ENCODE measurements at regions not wholly inside any gene's neighbourhood (a gene's known extent, or its start where the extent isn't known, plus 50 kb on each side); places are given as distances from the start of the nearest gene placed in this dataset.
"Not testable (repeated sequence)": the region's sequence is repeated elsewhere in the genome, so short reads cannot be mapped to it uniquely, and the experiment has no call there.

DNA sequence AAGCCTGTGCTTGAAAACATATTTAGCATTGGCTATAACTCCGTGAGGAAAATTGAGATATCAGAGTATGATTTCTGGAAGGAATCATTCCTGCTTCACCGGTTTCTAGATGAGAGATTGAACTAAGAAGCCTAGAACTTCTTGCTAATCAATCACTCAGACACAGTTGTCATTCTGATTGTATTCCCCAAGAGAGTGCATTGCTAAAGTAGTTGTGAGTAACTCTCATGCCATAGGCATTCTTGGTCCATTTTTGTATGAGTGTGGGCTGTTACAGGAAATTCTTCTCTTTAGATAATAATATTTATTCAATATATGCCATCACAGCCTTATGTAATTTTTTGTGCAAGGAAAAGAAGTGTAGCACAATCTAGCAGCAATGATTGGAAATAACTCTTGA lies 893.3 kb upstream of the MDGA2 start:
- no peaks in the 10 kb centered on the region for H3K79me2 ChIP-seq (ENCODE audit: control insufficient read depth, low read length)
- no peak overlapping the region for H3K27ac ChIP-seq (ENCODE audit: low read depth, low read length)
- H4K20me1 ChIP-seq (ENCODE audit: control insufficient read depth, insufficient read depth, low read depth, low read length), result no peaks in the 10 kb centered on the region
- no peaks in the 10 kb centered on the region for H3K9me3 ChIP-seq (ENCODE audit: control insufficient read depth, insufficient read depth, low read length)
- H3F3A ChIP-seq (ENCODE audit: control insufficient read depth, insufficient read depth), result no peaks in the 10 kb centered on the region
- no peaks in the 10 kb centered on the region for H3K9me2 ChIP-seq (replicated peaks; ENCODE audit: control insufficient read depth, low read length)
- H3K4me2 ChIP-seq (ENCODE audit: low read length), result no peak overlapping the region
- no peak overlapping the region for H3K4me3 ChIP-seq (ENCODE audit: low read length)
- H3K27me3 ChIP-seq (ENCODE audit: control insufficient read depth, low read length), result no peaks in the 10 kb centered on the region
- no peaks in the 10 kb centered on the region for H3K4me1 ChIP-seq (ENCODE audit: control insufficient read depth, low read length)
- TF ChIP-seq, protein P1, sequence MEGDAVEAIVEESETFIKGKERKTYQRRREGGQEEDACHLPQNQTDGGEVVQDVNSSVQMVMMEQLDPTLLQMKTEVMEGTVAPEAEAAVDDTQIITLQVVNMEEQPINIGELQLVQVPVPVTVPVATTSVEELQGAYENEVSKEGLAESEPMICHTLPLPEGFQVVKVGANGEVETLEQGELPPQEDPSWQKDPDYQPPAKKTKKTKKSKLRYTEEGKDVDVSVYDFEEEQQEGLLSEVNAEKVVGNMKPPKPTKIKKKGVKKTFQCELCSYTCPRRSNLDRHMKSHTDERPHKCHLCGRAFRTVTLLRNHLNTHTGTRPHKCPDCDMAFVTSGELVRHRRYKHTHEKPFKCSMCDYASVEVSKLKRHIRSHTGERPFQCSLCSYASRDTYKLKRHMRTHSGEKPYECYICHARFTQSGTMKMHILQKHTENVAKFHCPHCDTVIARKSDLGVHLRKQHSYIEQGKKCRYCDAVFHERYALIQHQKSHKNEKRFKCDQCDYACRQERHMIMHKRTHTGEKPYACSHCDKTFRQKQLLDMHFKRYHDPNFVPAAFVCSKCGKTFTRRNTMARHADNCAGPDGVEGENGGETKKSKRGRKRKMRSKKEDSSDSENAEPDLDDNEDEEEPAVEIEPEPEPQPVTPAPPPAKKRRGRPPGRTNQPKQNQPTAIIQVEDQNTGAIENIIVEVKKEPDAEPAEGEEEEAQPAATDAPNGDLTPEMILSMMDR (IDR thresholded peaks at IDR 0.05; ENCODE audit: low read depth, low read length, poor library complexity, severe bottlenecking), result no peak
- TF ChIP-seq EZH2phosphoT487 (IDR thresholded peaks at IDR 0.05; ENCODE audit: borderline replicate concordance, low read length), result no peak
- no peaks in the 10 kb centered on the region for H3K36me3 ChIP-seq (ENCODE audit: control insufficient read depth, low read length)

DNA sequence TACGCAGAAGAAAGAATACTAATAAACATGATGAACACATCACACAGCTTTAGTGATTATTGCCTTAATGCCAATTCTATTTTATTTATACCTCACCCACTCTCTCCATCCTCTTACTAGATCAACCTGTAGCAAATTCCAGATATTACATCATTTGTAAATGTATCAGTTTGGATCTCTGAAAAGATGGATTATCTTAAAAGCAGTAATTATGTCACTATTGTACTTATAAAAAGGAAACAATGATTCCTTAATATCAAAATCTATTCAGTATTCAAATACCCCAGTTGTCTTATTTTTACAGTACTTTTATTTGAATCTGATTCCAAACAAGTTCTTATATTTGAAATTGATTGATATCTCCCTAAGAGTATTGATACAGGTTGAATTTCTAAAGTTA lies 892.8 kb upstream of the MDGA2 start:
- H3K4me2 ChIP-seq (ENCODE audit: low read length), result no peak overlapping the region
- H3K27ac ChIP-seq (ENCODE audit: low read depth, low read length), result no peak overlapping the region
- no peaks in the 10 kb centered on the region for H4K20me1 ChIP-seq (ENCODE audit: control insufficient read depth, insufficient read depth, low read depth, low read length)
- TF ChIP-seq EZH2phosphoT487 (IDR thresholded peaks at IDR 0.05; ENCODE audit: borderline replicate concordance, low read length), result no peak
- TF ChIP-seq, protein P1 (IDR thresholded peaks at IDR 0.05; ENCODE audit: low read depth, low read length, poor library complexity, severe bottlenecking), result no peak
- no peaks in the 10 kb centered on the region for H3K9me3 ChIP-seq (ENCODE audit: control insufficient read depth, insufficient read depth, low read length)
- no peaks in the 10 kb centered on the region for H3K4me1 ChIP-seq (ENCODE audit: control insufficient read depth, low read length)
- H3K9me2 ChIP-seq (replicated peaks; ENCODE audit: control insufficient read depth, low read length), result no peaks in the 10 kb centered on the region
- H3K79me2 ChIP-seq (ENCODE audit: control insufficient read depth, low read length), result no peaks in the 10 kb centered on the region
- H3K27me3 ChIP-seq (ENCODE audit: control insufficient read depth, low read length), result no peaks in the 10 kb centered on the region
- no peak overlapping the region for H3K4me3 ChIP-seq (ENCODE audit: low read length)
- no peaks in the 10 kb centered on the region for H3F3A ChIP-seq (ENCODE audit: control insufficient read depth, insufficient read depth)
- H3K36me3 ChIP-seq (ENCODE audit: control insufficient read depth, low read length), result no peaks in the 10 kb centered on the region

DNA sequence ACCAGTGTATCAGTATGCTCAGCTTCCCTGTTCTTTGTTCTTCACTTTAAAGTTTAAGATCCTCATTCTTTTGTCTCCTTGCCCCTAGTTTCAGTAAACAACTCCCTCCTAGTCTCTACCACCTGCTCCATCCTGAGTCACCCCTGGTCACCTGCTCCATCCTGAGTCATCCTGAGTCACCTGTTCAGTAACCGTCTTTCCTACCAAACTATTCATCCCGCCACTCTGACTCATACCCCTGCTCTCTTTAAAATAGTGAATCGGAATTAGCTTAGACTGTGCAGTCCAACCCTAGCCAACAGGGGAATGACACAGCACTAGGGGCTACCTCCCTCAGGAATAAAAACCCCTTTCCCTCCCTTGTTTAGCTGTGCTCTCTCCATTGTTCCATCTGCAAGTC lies 888.1 kb upstream of the MDGA2 start:
- Histone ChIP-seq H3K79me2 (ENCODE audit: control insufficient read depth, low read length) (no peaks in the 10 kb centered on the region), H3K27ac (ENCODE audit: low read depth, low read length) (no peak overlapping the region), H3F3A (ENCODE audit: control insufficient read depth, insufficient read depth) (no peaks in the 10 kb centered on the region), H3K9me3 (ENCODE audit: control insufficient read depth, insufficient read depth, low read length) (no peaks in the 10 kb centered on the region), H3K4me1 (ENCODE audit: control insufficient read depth, low read length) (no peaks in the 10 kb centered on the region), H3K9me2 (replicated peaks; ENCODE audit: control insufficient read depth, low read length) (no peaks in the 10 kb centered on the region), H3K36me3 (ENCODE audit: control insufficient read depth, low read length) (no peaks in the 10 kb centered on the region), H4K20me1 (ENCODE audit: control insufficient read depth, insufficient read depth, low read depth, low read length) (no peaks in the 10 kb centered on the region), H3K4me2 (ENCODE audit: low read length) (no peak overlapping the region), H3K4me3 (ENCODE audit: low read length) (no peak overlapping the region), H3K27me3 (ENCODE audit: control insufficient read depth, low read length) (no peaks in the 10 kb centered on the region)
- no peak for TF ChIP-seq EZH2phosphoT487 (IDR thresholded peaks at IDR 0.05; ENCODE audit: borderline replicate concordance, low read length)
- TF ChIP-seq, protein P1 (IDR thresholded peaks at IDR 0.05; ENCODE audit: low read depth, low read length, poor library complexity, severe bottlenecking), result no peak

GRCh38 chr14:48561438-48561837 lies 886.0 kb upstream of the MDGA2 start:
- not testable (repeated sequence) for H3K27ac ChIP-seq (ENCODE audit: low read depth, low read length); H3K4me3 ChIP-seq (ENCODE audit: low read length); H3K9me2 ChIP-seq (replicated peaks; ENCODE audit: control insufficient read depth, low read length); H3K36me3 ChIP-seq (ENCODE audit: control insufficient read depth, low read length); H3K27me3 ChIP-seq (ENCODE audit: control insufficient read depth, low read length); H3K9me3 ChIP-seq (ENCODE audit: control insufficient read depth, insufficient read depth, low read length); H4K20me1 ChIP-seq (ENCODE audit: control insufficient read depth, insufficient read depth, low read depth, low read length); H3K4me2 ChIP-seq (ENCODE audit: low read length); H3K4me1 ChIP-seq (ENCODE audit: control insufficient read depth, low read length); H3K79me2 ChIP-seq (ENCODE audit: control insufficient read depth, low read length); H3F3A ChIP-seq (ENCODE audit: control insufficient read depth, insufficient read depth)
